CD14-positive monocyte (primary cell): ENCODE measurements at regions not wholly inside any gene's neighbourhood (a gene's known extent, or its start where the extent isn't known, plus 50 kb on each side); places are given as distances from the start of the nearest gene placed in this dataset.

Source experiments
- DNase-seq, 3 donors: peaks; one replicate each; pipeline ENCODE4 v3.0.0-alpha.2; 2011 to 2022
- H2AFZ ChIP-seq: 2 replicates; pipeline ENCODE4 v1.6.0; 2012; ENCODE audit warnings: mild to moderate bottlenecking, low read depth, low read length, inconsistent platforms; ENCODE audit not compliant: insufficient read depth, poor library complexity, severe bottlenecking
- H3K27ac ChIP-seq, 2 donors: 1 replicate in 1 of 2; 2 replicates in 1 of 2; pipeline ENCODE4 v1.5.1; 2012 to 2013; ENCODE audit warnings: low read length in 2 of 2, control low read depth in 1 of 2, inconsistent platforms in 1 of 2, low read depth in 1 of 2, mild to moderate bottlenecking in 1 of 2
- H3K27me3 ChIP-seq, 2 donors: one replicate each; pipeline versions ENCODE4 v1.6.0 to v1.6.1; 2011 to 2013; ENCODE audit warnings: low read length in 2 of 2; ENCODE audit not compliant: control insufficient read depth in 2 of 2, insufficient read depth in 2 of 2
- H3K36me3 ChIP-seq, 2 donors: replicated peaks in 1 of 2; 1 replicate in 1 of 2; 2 replicates in 1 of 2; pipeline versions ENCODE4 v1.5.1 to v1.6.1; 2012 to 2013; ENCODE audit warnings: low read length in 2 of 2, control low read depth in 1 of 2, inconsistent platforms in 1 of 2, mild to moderate bottlenecking in 1 of 2; ENCODE audit not compliant: insufficient read depth in 2 of 2, control insufficient read depth in 1 of 2
- H3K4me1 ChIP-seq, 2 donors: 1 replicate in 1 of 2; 2 replicates in 1 of 2; pipeline versions ENCODE4 v1.5.1 to v1.6.1; 2012 to 2013; ENCODE audit warnings: low read length in 2 of 2, control low read depth in 1 of 2, inconsistent platforms in 1 of 2, mild to moderate bottlenecking in 1 of 2, moderate library complexity in 1 of 2; ENCODE audit not compliant: insufficient read depth in 2 of 2, control insufficient read depth in 1 of 2
- H3K4me2 ChIP-seq: replicated peaks from 2 replicates; pipeline ENCODE3; 2012; ENCODE audit warnings: low read length, moderate library complexity, mild to moderate bottlenecking; ENCODE audit not compliant: poor library complexity, severe bottlenecking; ENCODE audit errors: extremely low read depth
- H3K4me3 ChIP-seq, 3 experiments: fragments of 200-600 bp in 1 of 3; sonication (generic) in 1 of 3; replicated peaks in 1 of 3; 1 replicate in 2 of 3; 2 replicates in 1 of 3; pipeline ENCODE4 v1.5.1; 2011 to 2013; ENCODE audit warnings: low read length in 3 of 3, mild to moderate bottlenecking in 3 of 3, control low read depth in 2 of 3, low read depth in 2 of 3, inconsistent platforms in 1 of 3, moderate library complexity in 1 of 3
- H3K79me2 ChIP-seq: 2 replicates; pipeline ENCODE4 v1.6.0; 2012; ENCODE audit warnings: mild to moderate bottlenecking, control low read depth, inconsistent platforms, low read length, moderate library complexity; ENCODE audit not compliant: insufficient read depth
- H3K9ac ChIP-seq: 2 replicates; pipeline ENCODE4 v1.6.0; 2017; ENCODE audit warnings: low read length, mild to moderate bottlenecking; ENCODE audit not compliant: insufficient read depth, poor library complexity, severe bottlenecking
- H3K9me3 ChIP-seq, 2 donors: replicated peaks in 1 of 2; 1 replicate in 1 of 2; 2 replicates in 1 of 2; pipeline versions ENCODE4 v1.5.1 to v1.6.1; 2012 to 2013; ENCODE audit warnings: low read length in 2 of 2, control low read depth in 1 of 2; ENCODE audit not compliant: control insufficient read depth in 1 of 2, insufficient read depth in 1 of 2
- H4K20me1 ChIP-seq: 2 replicates; pipeline ENCODE4 v1.6.0; 2012; ENCODE audit warnings: mild to moderate bottlenecking, low read length, control low read depth, moderate library complexity; ENCODE audit not compliant: insufficient read depth
- H3K27ac Mint-ChIP-seq, 7 donors: one replicate each; pipeline ENCODE4 v1.8.0; 2020; ENCODE audit warnings: mild to moderate bottlenecking in 7 of 7, mixed read lengths in 7 of 7, moderate library complexity in 6 of 7, inconsistent platforms in 2 of 7
- H3K27me3 Mint-ChIP-seq, 3 donors: one replicate each; pipeline ENCODE4 v1.8.0; 2021 to 2022; ENCODE audit warnings: low read depth in 3 of 3, mild to moderate bottlenecking in 3 of 3, mixed read lengths in 3 of 3, moderate library complexity in 3 of 3, inconsistent platforms in 1 of 3
- H3K36me3 Mint-ChIP-seq, 2 donors: one replicate each; pipeline ENCODE4 v1.8.0; 2020; ENCODE audit warnings: mixed read lengths in 2 of 2, inconsistent platforms in 1 of 2, mild to moderate bottlenecking in 1 of 2
- H3K4me1 Mint-ChIP-seq: one replicate; pipeline ENCODE4 v1.8.0; 2020; ENCODE audit warnings: mild to moderate bottlenecking, mixed read lengths
- H3K4me3 Mint-ChIP-seq, 2 donors: one replicate each; pipeline ENCODE4 v1.8.0; 2020; ENCODE audit warnings: mild to moderate bottlenecking in 2 of 2, mixed read lengths in 2 of 2, moderate library complexity in 1 of 2
- H3K9me3 Mint-ChIP-seq, 7 donors: one replicate each; pipeline ENCODE4 v1.8.0; 2020 to 2022; ENCODE audit warnings: mixed read lengths in 7 of 7, mild to moderate bottlenecking in 6 of 7, moderate library complexity in 6 of 7, inconsistent platforms in 2 of 7
- WGBS: methylation state at CpG from one replicate; pipeline ENCODE4 v1.1.5; 2013; ENCODE audit warnings: missing lambda C conversion rate; ENCODE audit not compliant: insufficient coverage; 5-methylcytosine and 5-hydroxymethylcytosine counted together
- intact Hi-C, 2 donors: fragments of 100-400 bp; cut with micrococcal nuclease; formaldehyde crosslinking; loops; one replicate each; pipeline versions ENCODE4 v1.15.0 to v1.15.1; 2023
- TF ChIP-seq, protein P1 (sequence below): fragments of 200-600 bp; IDR thresholded peaks from one replicate; pipeline ENCODE4 v1.8.0; 2022; ENCODE audit warnings: antibody characterized with exemption, mild to moderate bottlenecking

DNA sequence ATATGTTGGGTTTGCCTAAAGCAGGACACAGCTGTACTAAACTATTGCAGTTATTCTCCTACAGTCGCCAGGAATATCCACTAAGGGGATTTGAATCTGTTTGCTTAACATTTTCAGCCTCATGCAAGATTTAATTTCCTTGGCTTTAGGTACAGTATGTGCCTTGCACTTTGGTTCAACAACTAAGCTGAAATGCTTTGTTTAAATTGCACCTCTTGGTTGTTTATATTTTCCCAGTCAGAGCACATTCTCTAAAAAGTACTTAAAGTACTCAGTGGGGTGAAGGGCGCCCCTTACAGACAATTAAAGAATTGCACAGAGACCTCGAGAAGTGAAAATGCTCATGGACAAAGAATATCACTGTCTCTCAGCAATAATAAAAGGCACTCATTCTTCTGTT is 107.8 kb upstream of the MTNR1B start:
- no peak for DNase-seq
- peaks cover 0 to 2% (median 0%) of the 10 kb centered on the region in 7 donors for H3K9me3 Mint-ChIP-seq
- H3K36me3 ChIP-seq, result no peaks in the 10 kb centered on the region
- no peaks in the 10 kb centered on the region for H4K20me1 ChIP-seq
- H2AFZ ChIP-seq, result no peak overlapping the region
- TF ChIP-seq, protein P1, sequence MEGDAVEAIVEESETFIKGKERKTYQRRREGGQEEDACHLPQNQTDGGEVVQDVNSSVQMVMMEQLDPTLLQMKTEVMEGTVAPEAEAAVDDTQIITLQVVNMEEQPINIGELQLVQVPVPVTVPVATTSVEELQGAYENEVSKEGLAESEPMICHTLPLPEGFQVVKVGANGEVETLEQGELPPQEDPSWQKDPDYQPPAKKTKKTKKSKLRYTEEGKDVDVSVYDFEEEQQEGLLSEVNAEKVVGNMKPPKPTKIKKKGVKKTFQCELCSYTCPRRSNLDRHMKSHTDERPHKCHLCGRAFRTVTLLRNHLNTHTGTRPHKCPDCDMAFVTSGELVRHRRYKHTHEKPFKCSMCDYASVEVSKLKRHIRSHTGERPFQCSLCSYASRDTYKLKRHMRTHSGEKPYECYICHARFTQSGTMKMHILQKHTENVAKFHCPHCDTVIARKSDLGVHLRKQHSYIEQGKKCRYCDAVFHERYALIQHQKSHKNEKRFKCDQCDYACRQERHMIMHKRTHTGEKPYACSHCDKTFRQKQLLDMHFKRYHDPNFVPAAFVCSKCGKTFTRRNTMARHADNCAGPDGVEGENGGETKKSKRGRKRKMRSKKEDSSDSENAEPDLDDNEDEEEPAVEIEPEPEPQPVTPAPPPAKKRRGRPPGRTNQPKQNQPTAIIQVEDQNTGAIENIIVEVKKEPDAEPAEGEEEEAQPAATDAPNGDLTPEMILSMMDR, result no peak
- H3K79me2 ChIP-seq, result no peaks in the 10 kb centered on the region
- no peak overlapping the region for H3K9ac ChIP-seq
- H3K4me1 ChIP-seq, result no peaks in the 10 kb centered on the region
- no peaks in the 10 kb centered on the region for H3K9me3 ChIP-seq
- intact Hi-C loops, result no loop called here
- no peaks in the 10 kb centered on the region for H3K27me3 Mint-ChIP-seq
- no peak overlapping the region for H3K27ac ChIP-seq
- H3K4me3 ChIP-seq, result no peak overlapping the region
- H3K36me3 Mint-ChIP-seq, result no peaks in the 10 kb centered on the region
- 100% methylated on average over 1 of the region's 3 CpGs for whole genome bisulfite sequencing
- H3K4me2 ChIP-seq, result no peak overlapping the region
- H3K4me3 Mint-ChIP-seq, result no peak overlapping the region
- H3K27me3 ChIP-seq, result no peaks in the 10 kb centered on the region
- H3K27ac Mint-ChIP-seq, result no peak overlapping the region
- H3K4me1 Mint-ChIP-seq, result no peaks in the 10 kb centered on the region

GRCh38 chr11:92865352-92865751 is 104.1 kb upstream of the MTNR1B start:
- TF ChIP-seq, protein P1, result no peak
- Mint-ChIP-seq H3K36me3 (no peaks in the 10 kb centered on the region), H3K27me3 (peaks cover 0 to 1% (median 0%) of the 10 kb centered on the region in 3 donors), H3K4me3 (no peak overlapping the region), H3K4me1 (no peaks in the 10 kb centered on the region), H3K9me3 (peaks cover 0 to 2% (median 0%) of the 10 kb centered on the region in 7 donors), H3K27ac (no peak overlapping the region)
- H3K4me3 ChIP-seq, result no peak overlapping the region
- DNase-seq, result no peak
- intact Hi-C loops, result no loop called here
- no peak overlapping the region for H3K4me2 ChIP-seq
- H3K79me2 ChIP-seq, result no peaks in the 10 kb centered on the region
- H3K27me3 ChIP-seq, result no peaks in the 10 kb centered on the region
- H3K9ac ChIP-seq, result no peak overlapping the region
- no peaks in the 10 kb centered on the region for H3K4me1 ChIP-seq
- H4K20me1 ChIP-seq, result no peaks in the 10 kb centered on the region
- 84% methylated on average over 2 of the region's 2 CpGs for WGBS
- H3K36me3 ChIP-seq, result no peaks in the 10 kb centered on the region
- no peak overlapping the region for H3K27ac ChIP-seq
- H3K9me3 ChIP-seq, result no peaks in the 10 kb centered on the region
- no peak overlapping the region for H2AFZ ChIP-seq
